ENCODE measurements at regions not wholly inside any gene's neighbourhood (a gene's known extent, or its start where the extent isn't known, plus 50 kb on each side); places are given as distances from the start of the nearest gene placed in this dataset.

- POLR2A ChIA-PET: no interaction called here
Observed at GRCh38 chr6:86142326-86142725, 499.6 kb upstream of the SYNCRIP start.

DNA sequence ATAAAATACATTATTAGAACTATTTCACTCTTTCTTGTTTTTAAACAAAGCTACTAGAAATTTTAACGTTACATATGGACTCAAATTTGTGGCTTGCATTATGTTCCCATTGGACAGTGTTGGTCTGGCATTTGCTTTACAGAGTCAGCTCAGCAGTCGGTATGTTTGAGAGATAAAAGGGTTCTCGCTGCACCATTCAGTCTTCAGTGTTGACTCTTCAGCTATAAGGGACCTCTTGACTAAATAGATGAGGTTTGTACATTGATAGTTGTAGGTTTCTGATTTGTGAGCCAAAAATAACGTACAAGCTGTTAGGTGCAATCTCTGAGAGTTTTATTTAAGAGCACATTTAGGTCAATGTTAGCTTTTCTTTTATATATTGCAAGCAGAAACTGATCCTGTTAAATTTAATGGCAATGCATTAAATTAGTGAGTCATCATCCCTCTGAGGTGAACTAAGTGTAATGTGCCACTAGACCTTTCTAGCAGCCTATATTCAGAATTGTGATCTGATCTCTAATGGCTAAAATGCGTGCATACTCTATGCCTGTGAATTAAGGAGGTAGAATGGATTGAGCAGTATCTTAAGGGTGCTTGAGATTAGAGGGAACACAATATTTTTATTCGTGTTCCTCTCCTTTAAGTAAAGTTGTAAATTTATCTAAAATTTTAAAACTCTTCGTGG lies 485.6 kb upstream of the SYNCRIP start:
- Mint-ChIP-seq H3K9me3 (ENCODE audit: insufficient read depth) (peaks cover 3% of the 10 kb centered on the region), H3K4me3 (no peak overlapping the region), H3K4me1 (no peaks in the 10 kb centered on the region), H3K27me3 (no peaks in the 10 kb centered on the region), H3K27ac (no peak overlapping the region)
- no peak overlapping the region for H3K27ac ChIP-seq (ENCODE audit: low read length in 2 of 2)
- no peaks in the 10 kb centered on the region for H3K27me3 ChIP-seq (replicated peaks in 1 of 4; ENCODE audit: control extremely low read depth in 1 of 4, control insufficient read depth in 3 of 4, insufficient read depth in 4 of 4, low read length in 3 of 4)
- H3K4me2 ChIP-seq (replicated peaks; ENCODE audit: low read depth, low read length, poor library complexity, severe bottlenecking): no peak overlapping the region
- ATAC-seq (ENCODE audit: low read depth): no peak
- no peak overlapping the region for H3K9ac ChIP-seq (ENCODE audit: low read length)
- no peaks in the 10 kb centered on the region for H4K20me1 ChIP-seq (ENCODE audit: control insufficient read depth, insufficient read depth, low read length, poor library complexity, severe bottlenecking)
- TF ChIP-seq EZH2 (IDR thresholded peaks at IDR 0.05; ENCODE audit: borderline replicate concordance, insufficient read depth, low read depth, low read length, poor library complexity, severe bottlenecking) (no peak), CTCF (IDR thresholded peaks at IDR 0.05) (no peak)
- H3K79me2 ChIP-seq (ENCODE audit: control insufficient read depth, insufficient read depth, low read length): no peaks in the 10 kb centered on the region
- H3K36me3 ChIP-seq (replicated peaks in 1 of 2; ENCODE audit: control extremely low read depth in 1 of 2, control insufficient read depth in 1 of 2, extremely low read depth in 1 of 2, insufficient read depth in 2 of 2, low read length in 1 of 2): no peaks in the 10 kb centered on the region
- no peak overlapping the region for H2AFZ ChIP-seq (ENCODE audit: insufficient read depth, low read depth, low read length, poor library complexity, severe bottlenecking)
- no peak overlapping the region for H3K4me3 ChIP-seq (ENCODE audit: control extremely low read depth in 1 of 5, extremely low read depth in 1 of 5, insufficient read depth in 1 of 5, low read depth in 2 of 5, low read length in 4 of 5)
- no peak for DNase-seq
- peaks cover 0 to 8% (median 0%) of the 10 kb centered on the region in 3 donors for H3K9me3 ChIP-seq (ENCODE audit: control extremely low read depth in 1 of 3, control insufficient read depth in 2 of 3, insufficient read depth in 1 of 3, low read length in 2 of 3)
- WGBS (ENCODE audit: insufficient coverage): 60% methylated on average over 1 of the region's 7 CpGs
- intact Hi-C loops (cut with micrococcal nuclease): no loop called here
- ChIA-PET POLR2A (no interaction called here), CTCF (no interaction called here)
- H3K4me1 ChIP-seq (ENCODE audit: control insufficient read depth in 2 of 2, insufficient read depth in 2 of 2, low read length in 2 of 2): no peaks in the 10 kb centered on the region

More at GRCh38 chr6:86142326-86142725, 499.6 kb upstream of the SYNCRIP start:
- H3K9me3 Mint-ChIP-seq (ENCODE audit: insufficient read depth): peaks cover 3% of the 10 kb centered on the region
- no peak overlapping the region for H2AFZ ChIP-seq (ENCODE audit: insufficient read depth, low read depth, low read length, poor library complexity, severe bottlenecking)
- H3K9me3 ChIP-seq (ENCODE audit: control extremely low read depth in 1 of 3, control insufficient read depth in 2 of 3, insufficient read depth in 1 of 3, low read length in 2 of 3): no peaks in the 10 kb centered on the region
- no peaks in the 10 kb centered on the region for H3K36me3 ChIP-seq (replicated peaks in 1 of 2; ENCODE audit: control extremely low read depth in 1 of 2, control insufficient read depth in 1 of 2, extremely low read depth in 1 of 2, insufficient read depth in 2 of 2, low read length in 1 of 2)
- H4K20me1 ChIP-seq (ENCODE audit: control insufficient read depth, insufficient read depth, low read length, poor library complexity, severe bottlenecking): no peaks in the 10 kb centered on the region
- H3K27ac Mint-ChIP-seq: no peak overlapping the region
- H3K4me1 Mint-ChIP-seq: no peaks in the 10 kb centered on the region
- DNase-seq (no peak), ATAC-seq (ENCODE audit: low read depth) (no peak)
- intact Hi-C loops (cut with micrococcal nuclease): no loop called here
- H3K4me2 ChIP-seq (replicated peaks; ENCODE audit: low read depth, low read length, poor library complexity, severe bottlenecking): no peak overlapping the region
- no peaks in the 10 kb centered on the region for H3K27me3 Mint-ChIP-seq
- TF ChIP-seq EZH2 (IDR thresholded peaks at IDR 0.05; ENCODE audit: borderline replicate concordance, insufficient read depth, low read depth, low read length, poor library complexity, severe bottlenecking) (no peak), CTCF (IDR thresholded peaks at IDR 0.05) (no peak)
- H3K4me1 ChIP-seq (ENCODE audit: control insufficient read depth in 2 of 2, insufficient read depth in 2 of 2, low read length in 2 of 2): no peaks in the 10 kb centered on the region
- no peak overlapping the region for H3K4me3 Mint-ChIP-seq
- no peak overlapping the region for H3K4me3 ChIP-seq (ENCODE audit: control extremely low read depth in 1 of 5, extremely low read depth in 1 of 5, insufficient read depth in 1 of 5, low read depth in 2 of 5, low read length in 4 of 5)
- CTCF ChIA-PET: no interaction called here
- H3K9ac ChIP-seq (ENCODE audit: low read length): no peak overlapping the region
- H3K27ac ChIP-seq (ENCODE audit: low read length in 2 of 2): no peak overlapping the region
- H3K79me2 ChIP-seq (ENCODE audit: control insufficient read depth, insufficient read depth, low read length): no peaks in the 10 kb centered on the region
- no peaks in the 10 kb centered on the region for H3K27me3 ChIP-seq (replicated peaks in 1 of 4; ENCODE audit: control extremely low read depth in 1 of 4, control insufficient read depth in 3 of 4, insufficient read depth in 4 of 4, low read length in 3 of 4)
- WGBS (ENCODE audit: insufficient coverage): 67% methylated on average over 1 of the region's 2 CpGs
